Liver (tissue), 8 donors: ENCODE measurements at regions not wholly inside any gene's neighbourhood (a gene's known extent, or its start where the extent isn't known, plus 50 kb on each side); places are given as distances from the start of the nearest gene placed in this dataset.

ENCODE experiments used
- DNase-seq: peaks from one replicate; pipeline ENCODE4 v3.0.0-alpha.2; 2017; ENCODE audit warnings: low spot score
- H3K27ac ChIP-seq, 2 donors: one replicate each; pipeline ENCODE4 v1.7.0; 2013; ENCODE audit warnings: inconsistent platforms in 2 of 2, low read length in 2 of 2, control low read depth in 1 of 2, low read depth in 1 of 2, mild to moderate bottlenecking in 1 of 2
- H3K27me3 ChIP-seq, 4 donors: one replicate each; pipeline versions ENCODE4 v1.6.1 to v1.7.0; 2013; ENCODE audit warnings: low read length in 3 of 4, inconsistent platforms in 1 of 4, mild to moderate bottlenecking in 1 of 4, moderate library complexity in 1 of 4; ENCODE audit not compliant: control insufficient read depth in 4 of 4, insufficient read depth in 4 of 4
- H3K36me3 ChIP-seq, 4 donors: one replicate each; pipeline versions ENCODE4 v1.6.1 to v1.7.0; 2013; ENCODE audit warnings: low read length in 3 of 4, mild to moderate bottlenecking in 3 of 4, low read depth in 1 of 4, moderate library complexity in 1 of 4; ENCODE audit not compliant: control insufficient read depth in 4 of 4, insufficient read depth in 3 of 4
- H3K4me1 ChIP-seq, 4 donors: one replicate each; pipeline versions ENCODE4 v1.6.1 to v1.7.0; 2013; ENCODE audit warnings: low read length in 3 of 4, mild to moderate bottlenecking in 3 of 4, moderate library complexity in 1 of 4; ENCODE audit not compliant: control insufficient read depth in 4 of 4, insufficient read depth in 4 of 4
- H3K4me3 ChIP-seq, 3 donors: one replicate each; pipeline versions ENCODE4 v1.6.1 to v1.7.0; 2013; ENCODE audit warnings: low read length in 3 of 3, control low read depth in 1 of 3, low read depth in 1 of 3, mild to moderate bottlenecking in 1 of 3
- H3K9ac ChIP-seq, 2 donors: one replicate each; pipeline ENCODE4 v1.7.0; 2013; ENCODE audit warnings: low read length in 2 of 2, mild to moderate bottlenecking in 2 of 2, moderate library complexity in 2 of 2, control low read depth in 1 of 2, low read depth in 1 of 2
- H3K9me3 ChIP-seq, 4 donors: one replicate each; pipeline versions ENCODE4 v1.6.1 to v1.7.0; 2013; ENCODE audit warnings: low read length in 3 of 4; ENCODE audit not compliant: control insufficient read depth in 4 of 4
- ATF3 ChIP-seq: IDR thresholded peaks from 2 replicates; pipeline ENCODE4 v1.6.1; 2016; ENCODE audit warnings: antibody characterized with exemption
- CTCF ChIP-seq: fragments of 150-350 bp; IDR thresholded peaks from 2 replicates; pipeline ENCODE4 v1.5.1; 2017; ENCODE audit warnings: improper control_type of control experiment, low read depth, low read length; ENCODE audit not compliant: missing input control
- EGR1 ChIP-seq, 2 donors: IDR thresholded peaks; 2 replicates each; pipeline ENCODE4 v1.6.1; 2016 to 2018; ENCODE audit warnings: antibody characterized with exemption in 2 of 2, low read depth in 2 of 2
- FOXA2 ChIP-seq: IDR thresholded peaks from 2 replicates; pipeline ENCODE4 v1.6.1; 2016; ENCODE audit warnings: antibody characterized with exemption
- GABPA ChIP-seq, 2 donors: IDR thresholded peaks in 1 of 2; conservative IDR thresholded peaks in 1 of 2; 2 replicates each; pipeline ENCODE4 v1.6.1; 2016; ENCODE audit warnings: antibody characterized with exemption in 2 of 2, mild to moderate bottlenecking in 1 of 2, moderate library complexity in 1 of 2
- HNF4A ChIP-seq, 2 donors: conservative IDR thresholded peaks; 2 replicates each; pipeline ENCODE4 v1.6.1; 2016; ENCODE audit warnings: antibody characterized with exemption in 2 of 2, mild to moderate bottlenecking in 2 of 2
- HNF4G ChIP-seq: IDR thresholded peaks from 2 replicates; pipeline ENCODE4 v1.6.1; 2016; ENCODE audit warnings: antibody characterized with exemption
- JUND ChIP-seq, 2 donors: IDR thresholded peaks; 2 replicates each; pipeline ENCODE4 v1.6.1; 2016; ENCODE audit warnings: antibody characterized with exemption in 2 of 2
- NR2F2 ChIP-seq: IDR thresholded peaks from 2 replicates; pipeline ENCODE4 v1.6.1; 2016; ENCODE audit warnings: antibody characterized with exemption
- RAD21 ChIP-seq, 2 donors: IDR thresholded peaks; 2 replicates each; pipeline ENCODE4 v1.6.1; 2016; ENCODE audit warnings: antibody characterized with exemption in 2 of 2, mild to moderate bottlenecking in 2 of 2
- REST ChIP-seq: IDR thresholded peaks from 2 replicates; pipeline ENCODE4 v1.6.1; 2016; ENCODE audit warnings: antibody characterized with exemption, mild to moderate bottlenecking
- RXRA ChIP-seq, 2 donors: IDR thresholded peaks; 2 replicates each; pipeline ENCODE4 v1.6.1; 2017 to 2018; ENCODE audit warnings: antibody characterized with exemption in 2 of 2, mild to moderate bottlenecking in 1 of 2
- SP1 ChIP-seq: IDR thresholded peaks from 2 replicates; pipeline ENCODE4 v1.6.1; 2018; ENCODE audit warnings: antibody characterized with exemption, mild to moderate bottlenecking
- TAF1 ChIP-seq: conservative IDR thresholded peaks from 2 replicates; pipeline ENCODE4 v1.6.1; 2016; ENCODE audit warnings: antibody characterized with exemption, mild to moderate bottlenecking
- YY1 ChIP-seq: IDR thresholded peaks from 2 replicates; pipeline ENCODE4 v1.6.1; 2016; ENCODE audit warnings: antibody characterized with exemption, mild to moderate bottlenecking
- ZBTB33 ChIP-seq: IDR thresholded peaks from 2 replicates; pipeline ENCODE4 v1.6.1; 2016; ENCODE audit warnings: antibody characterized with exemption
- WGBS: extraction: QIAGEN DNeasy Blood & Tissue Kit; methylation state at CpG from one replicate; pipeline ENCODE4 v1.1.7; 2013; 5-methylcytosine and 5-hydroxymethylcytosine counted together
- donor health status: healthy.
- donor health status: healthy.
- donor health status: healthy.
- donor health status: healthy.
- donor health status: healthy.

GRCh38 chr6:14366315-14366714 is 248.7 kb downstream of the CD83 start:
- Histone ChIP-seq H3K27me3 (no peaks in the 10 kb centered on the region), H3K9ac (no peak overlapping the region), H3K4me3 (no peak overlapping the region), H3K36me3 (no peaks in the 10 kb centered on the region), H3K9me3 (no peaks in the 10 kb centered on the region), H3K4me1 (peaks cover 0 to 7% (median 6%) of the 10 kb centered on the region in 4 donors), H3K27ac (no peak overlapping the region)
- DNase-seq, result no peak
- 96% methylated on average over 4 of the region's 4 CpGs for WGBS
- no peak for TF ChIP-seq ATF3
- no peak for TF ChIP-seq REST
- no peak for TF ChIP-seq HNF4G
- no peak for TF ChIP-seq SP1
- TF ChIP-seq GABPA (IDR thresholded peaks at IDR 0.05 in 1 of 2, conservative IDR thresholded peaks at IDR 0.05 in 1 of 2), result no peak
- TF ChIP-seq EGR1 (IDR thresholded peaks at IDR 0.05; ENCODE audit: low read depth in 2 of 2), result no peak

- Histone ChIP-seq H3K9me3 (no peaks in the 10 kb centered on the region), H3K9ac (no peak overlapping the region), H3K4me3 (no peak overlapping the region), H3K4me1 (peaks cover 0 to 7% (median 3%) of the 10 kb centered on the region in 4 donors), H3K36me3 (no peaks in the 10 kb centered on the region), H3K27me3 (no peaks in the 10 kb centered on the region), H3K27ac (no peak overlapping the region)
- TF ChIP-seq RXRA (IDR thresholded peaks at IDR 0.05) (peak in 1 of 2 donors; percentile 29), NR2F2 (no peak), ATF3 (no peak), GABPA (IDR thresholded peaks at IDR 0.05 in 1 of 2, conservative IDR thresholded peaks at IDR 0.05 in 1 of 2) (no peak), SP1 (peak; percentile 45), HNF4A (conservative IDR thresholded peaks at IDR 0.05) (peak; percentile 71 to 76), HNF4G (peak; percentile 21), JUND (IDR thresholded peaks at IDR 0.05) (peak in 1 of 2 donors; percentile 25)
- no peak for DNase-seq
- WGBS, result 39% methylated on average over 4 of the region's 4 CpGs
Measured at GRCh38 chr6:14366872-14367271, 249.3 kb downstream of the CD83 start.

GRCh38 chr6:14367296-14367695 is 249.7 kb downstream of the CD83 start:
- Histone ChIP-seq H3K9me3 (no peaks in the 10 kb centered on the region), H3K27ac (no peak overlapping the region), H3K9ac (no peak overlapping the region), H3K4me1 (peaks cover 0 to 7% (median under 1%) of the 10 kb centered on the region in 4 donors), H3K27me3 (no peaks in the 10 kb centered on the region), H3K36me3 (no peaks in the 10 kb centered on the region), H3K4me3 (no peak overlapping the region)
- WGBS, result 88% methylated on average over 2 of the region's 2 CpGs
- DNase-seq, result no peak
- no peak for TF ChIP-seq REST
- TF ChIP-seq SP1, result no peak
- TF ChIP-seq RXRA (IDR thresholded peaks at IDR 0.05), result no peak
- TF ChIP-seq TAF1, result no peak
- TF ChIP-seq FOXA2, result no peak
- no peak for TF ChIP-seq ZBTB33
- no peak for TF ChIP-seq RAD21 (IDR thresholded peaks at IDR 0.05)
- TF ChIP-seq CTCF, result no peak
- no peak for TF ChIP-seq YY1
- TF ChIP-seq NR2F2, result no peak
- no peak for TF ChIP-seq HNF4A (conservative IDR thresholded peaks at IDR 0.05)
